T-helper 22 cell (primary cell): ENCODE measurements at regions not wholly inside any gene's neighbourhood (a gene's known extent, or its start where the extent isn't known, plus 50 kb on each side); places are given as distances from the start of the nearest gene placed in this dataset.

Experiments
- DNase-seq: peaks from one replicate; pipeline ENCODE4 v3.0.0-alpha.2; 2020; ENCODE audit warnings: low read depth

DNA sequence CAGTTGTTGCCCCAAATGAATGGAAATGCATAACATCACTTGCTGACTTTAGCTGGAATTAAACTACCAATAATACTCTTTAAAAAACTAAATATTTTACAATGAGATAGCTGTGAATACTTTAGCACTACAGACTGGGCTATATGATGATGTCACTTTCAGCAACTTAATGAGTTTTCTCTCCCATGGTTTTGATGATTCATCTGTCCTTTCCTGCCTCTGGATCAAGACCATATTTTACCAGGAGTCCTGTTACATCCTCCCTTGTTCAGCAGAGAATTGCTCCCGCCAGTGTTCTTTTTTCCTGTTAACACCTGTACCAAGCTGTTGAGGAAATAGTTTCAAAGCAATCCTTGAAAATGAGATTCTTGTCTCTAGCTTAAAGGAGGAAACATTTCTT lies 543.0 kb downstream of the SPRY1 start:
- DNase-seq: no peak

DNA sequence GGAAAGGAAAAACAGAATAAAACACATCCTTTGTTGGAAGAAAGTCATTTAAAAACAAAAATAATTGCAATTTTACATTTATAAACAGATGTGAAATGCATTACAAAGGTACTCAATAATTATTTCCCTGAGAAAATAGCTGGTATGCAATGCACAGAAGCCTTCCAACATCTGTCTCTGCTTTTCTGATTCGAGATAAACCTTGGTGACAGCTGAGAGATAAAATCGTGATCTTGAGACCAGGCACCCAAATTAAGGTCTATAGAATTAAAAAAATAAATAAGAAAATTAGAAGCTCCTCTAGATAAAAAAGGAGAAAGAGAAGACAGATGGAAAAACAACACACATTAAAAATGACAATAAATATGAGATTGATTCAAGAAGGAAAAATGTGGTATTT lies 544.0 kb downstream of the SPRY1 start:
- DNase-seq: no peak

DNA sequence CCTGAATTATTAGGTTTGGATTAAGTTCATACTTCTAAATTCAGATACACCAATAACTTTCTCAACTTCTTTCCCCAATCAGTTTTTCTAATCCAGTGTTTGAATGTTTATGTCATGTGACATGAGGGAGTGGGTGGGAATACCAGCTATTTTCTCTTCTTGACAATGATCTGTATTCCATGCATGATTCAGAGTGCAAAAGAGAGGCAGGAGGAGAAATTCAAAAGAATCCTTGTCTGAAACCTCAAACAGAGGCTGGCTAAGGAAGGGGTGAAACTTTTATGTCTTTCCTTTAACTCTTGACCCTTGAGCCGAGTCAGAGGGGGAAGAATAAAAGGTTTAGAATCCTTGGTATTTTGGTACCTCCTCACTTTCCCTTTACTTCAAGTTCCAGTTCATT lies 544.7 kb downstream of the SPRY1 start:
- no peak for DNase-seq

DNA sequence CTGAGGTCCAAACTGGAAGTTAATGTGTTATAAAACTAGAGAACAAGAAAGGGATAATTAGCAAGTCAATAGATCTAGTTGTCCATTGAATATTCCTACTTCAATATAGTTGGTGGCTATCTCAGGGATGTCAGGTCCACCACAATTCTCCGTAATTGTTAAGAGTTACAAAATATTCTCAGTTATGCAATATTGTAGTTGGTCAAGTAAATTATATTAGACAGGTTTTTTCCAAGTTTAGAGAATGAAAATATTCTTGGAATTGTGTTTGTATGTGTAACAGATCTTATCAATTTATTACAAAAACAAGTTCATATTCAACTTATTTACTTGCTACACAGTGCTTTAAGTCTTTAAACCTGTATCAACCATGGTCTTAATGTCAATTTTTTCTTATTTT lies 547.4 kb downstream of the SPRY1 start:
- no peak for DNase-seq

DNA sequence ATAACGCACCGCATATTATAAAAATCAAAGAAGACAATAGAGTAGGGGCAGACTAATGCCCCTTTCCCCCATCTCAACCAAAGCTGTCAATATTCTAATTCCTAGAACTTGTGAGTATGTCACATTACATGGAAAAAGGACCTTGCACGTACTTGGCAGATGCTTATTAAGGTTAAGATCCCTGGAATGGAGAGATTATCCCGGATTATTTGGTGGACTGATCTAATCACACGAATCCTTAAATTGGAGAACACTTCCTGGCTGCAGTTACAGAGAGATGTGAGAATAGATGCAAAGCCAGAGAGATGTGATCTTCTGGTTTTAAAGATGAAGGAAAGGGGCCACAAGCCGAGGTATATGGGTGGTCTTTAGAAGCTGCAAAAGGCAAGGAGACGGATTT lies 548.7 kb downstream of the SPRY1 start:
- no peak for DNase-seq

DNA sequence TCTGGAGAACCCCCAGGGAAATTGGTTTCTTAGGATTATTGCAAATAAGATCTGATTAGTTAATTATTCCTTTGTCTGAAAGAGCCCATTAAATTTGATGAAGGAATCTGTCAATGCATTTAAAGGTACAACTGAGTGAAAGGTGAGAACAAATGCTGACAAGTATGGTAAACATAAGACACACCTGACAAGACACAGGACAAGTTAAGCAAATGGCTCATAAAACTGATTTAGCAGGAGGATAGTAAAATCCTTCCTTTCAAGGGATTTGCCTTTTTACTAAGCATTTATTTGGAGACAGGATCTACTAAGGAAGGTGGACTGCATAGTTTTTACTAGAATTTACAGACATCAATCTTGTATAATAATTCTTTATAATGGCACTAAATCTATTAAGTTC lies 553.9 kb downstream of the SPRY1 start:
- DNase-seq: no peak

DNA sequence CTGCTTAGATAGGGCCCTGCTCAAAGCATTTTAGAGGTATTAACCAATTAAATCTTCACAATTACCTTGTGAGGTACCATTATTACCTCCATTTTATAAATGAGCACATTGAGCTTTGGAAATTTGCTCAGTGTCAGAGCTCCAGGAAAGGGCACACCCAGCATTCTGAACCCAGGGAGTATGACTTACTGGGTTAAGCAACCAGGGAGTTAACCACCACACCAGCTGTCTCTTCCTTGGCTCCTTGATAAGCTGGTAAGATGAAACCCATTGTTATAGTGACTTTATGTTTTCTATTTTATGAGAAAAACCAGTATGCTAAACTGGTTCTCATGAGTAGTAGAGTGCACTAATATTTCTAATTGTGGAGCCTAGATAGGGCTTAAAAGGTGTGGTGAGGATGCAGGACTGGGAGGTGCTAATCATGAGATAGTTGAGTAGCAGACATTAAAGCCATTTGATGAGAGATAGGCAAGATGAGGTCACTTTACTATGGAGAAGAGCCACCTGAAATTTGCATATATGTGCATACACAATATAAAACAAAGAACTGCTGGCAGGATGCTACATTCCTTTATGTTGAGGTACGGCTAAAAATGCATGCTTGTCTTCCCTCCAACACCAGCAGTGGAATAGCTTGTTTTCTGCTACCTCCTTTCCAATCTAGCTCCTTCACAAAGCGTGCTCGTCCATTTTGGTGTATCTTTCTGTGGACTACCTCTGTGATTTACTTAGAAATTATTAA lies 556.1 kb downstream of the SPRY1 start:
- DNase-seq: no peak

DNA sequence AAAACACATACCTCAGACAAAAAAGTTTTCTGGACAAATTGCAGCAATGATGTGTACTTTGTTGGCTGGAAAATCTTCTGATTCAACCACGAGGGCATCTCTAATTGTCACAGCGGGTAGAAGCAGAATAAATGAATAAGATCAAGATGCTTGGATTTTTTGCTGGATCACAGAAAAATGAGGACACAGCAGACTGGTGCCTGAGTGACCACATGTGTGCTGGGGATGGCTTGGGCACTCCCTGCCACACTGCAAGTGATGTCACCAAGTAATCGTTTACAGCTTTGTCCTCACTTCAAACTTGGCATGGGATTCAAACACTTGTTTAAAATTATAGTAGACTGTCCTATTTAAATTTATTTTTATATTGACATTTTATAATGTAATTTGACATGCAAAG lies 557.0 kb downstream of the SPRY1 start:
- DNase-seq: no peak

DNA sequence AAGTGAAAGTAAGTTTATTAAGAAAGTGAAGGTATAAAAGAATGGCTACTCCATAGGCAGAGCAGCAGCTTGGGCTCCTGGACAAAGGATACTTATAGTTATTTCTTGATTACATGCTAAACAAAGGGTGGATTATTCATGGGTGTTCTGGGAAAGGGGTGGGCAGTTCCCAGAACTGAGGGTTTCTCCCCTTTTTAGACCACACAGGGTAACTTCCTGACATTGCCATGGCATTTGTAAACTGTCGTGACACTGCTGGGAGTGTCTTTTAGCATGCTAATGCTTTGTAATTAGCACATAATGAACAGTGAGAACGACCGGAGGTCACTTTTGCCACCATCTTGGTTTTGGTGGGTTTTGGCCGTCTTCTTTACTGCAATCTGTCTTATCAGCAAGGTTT lies 557.6 kb downstream of the SPRY1 start:
- no peak for DNase-seq

DNA sequence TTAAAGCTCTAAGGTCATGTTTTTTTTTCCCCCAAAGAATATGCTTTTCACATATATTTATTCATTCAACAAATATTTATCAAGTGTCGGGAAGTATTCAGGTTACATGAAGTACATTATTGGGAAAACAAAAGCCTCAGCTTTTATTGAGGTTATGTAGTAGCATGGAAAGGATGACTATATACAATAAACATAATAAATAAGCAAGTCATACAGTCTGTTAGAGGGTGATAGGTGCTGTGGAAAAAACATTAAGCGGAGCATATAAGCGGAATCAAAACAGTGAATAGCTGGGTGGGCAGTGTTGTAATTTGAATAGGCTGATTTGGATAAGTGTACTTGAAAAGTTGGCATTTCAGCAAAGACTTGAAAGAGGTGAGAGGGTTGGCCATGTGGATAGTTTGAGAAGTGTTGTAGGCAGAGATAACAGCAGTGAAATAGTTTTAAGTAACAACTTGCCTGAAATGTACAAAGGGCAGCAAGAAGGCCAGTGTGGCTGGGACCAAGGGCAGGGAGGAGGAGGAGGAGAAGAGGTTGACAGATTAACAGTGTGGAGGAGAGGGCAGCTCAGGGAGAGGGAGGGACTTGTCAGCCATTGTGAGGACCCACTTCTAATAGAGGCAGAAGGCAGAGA lies 558.7 kb downstream of the SPRY1 start:
- DNase-seq: no peak

DNA sequence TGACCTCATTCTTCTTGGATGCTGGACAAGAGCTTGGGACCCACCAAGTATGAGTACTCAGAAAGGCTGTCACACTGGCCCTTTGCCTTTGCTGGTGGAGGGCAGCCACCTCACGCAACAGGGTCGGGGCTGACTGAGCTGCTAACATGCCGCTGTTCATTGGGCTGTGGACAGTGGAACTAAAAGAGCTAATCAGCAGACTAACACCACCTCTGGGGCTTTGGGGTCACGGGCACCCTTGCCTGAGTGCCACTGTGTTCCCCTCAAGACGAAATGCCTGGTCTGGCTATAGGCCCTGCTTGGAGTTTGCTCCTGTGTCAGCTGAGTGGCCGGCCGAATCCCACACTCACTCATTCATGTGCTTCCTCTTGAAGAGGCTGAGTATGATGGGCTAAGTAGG lies 559.6 kb downstream of the SPRY1 start:
- DNase-seq: no peak

DNA sequence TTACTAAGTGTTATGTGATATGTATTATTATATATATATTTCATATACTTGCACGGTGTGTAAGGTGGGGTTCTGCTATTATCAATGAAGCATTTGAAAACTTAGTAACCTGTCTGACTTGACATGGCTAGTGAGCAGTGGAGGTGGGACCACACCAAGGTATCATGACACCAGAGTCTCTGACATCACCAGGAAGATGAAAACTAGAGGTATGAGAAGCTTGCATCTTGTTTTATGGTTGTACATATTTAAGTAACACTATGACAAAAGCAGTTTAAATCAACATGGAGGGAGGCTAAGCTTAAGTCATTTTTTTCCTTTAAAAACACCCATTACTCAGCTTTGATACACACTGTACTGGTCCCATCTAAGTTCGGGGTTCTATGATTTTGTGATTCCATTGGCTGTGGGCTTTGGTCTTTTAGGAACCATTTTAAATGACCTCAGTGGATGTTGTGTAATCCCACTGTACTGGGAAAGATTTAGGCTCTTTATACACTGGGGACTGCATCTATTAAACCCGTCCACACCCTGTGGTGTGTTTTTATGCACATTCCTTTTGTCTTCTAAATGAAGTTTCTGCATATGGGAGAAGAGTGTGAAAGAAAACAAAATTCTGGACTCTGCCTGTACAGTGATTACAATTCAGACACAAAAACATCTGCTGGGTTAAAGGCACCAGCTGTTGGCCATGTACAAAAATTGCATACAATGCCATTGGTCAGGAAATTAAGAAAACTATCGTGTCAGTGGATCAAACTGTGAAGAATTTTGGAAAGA lies 570.6 kb downstream of the SPRY1 start:
- no peak for DNase-seq

DNA sequence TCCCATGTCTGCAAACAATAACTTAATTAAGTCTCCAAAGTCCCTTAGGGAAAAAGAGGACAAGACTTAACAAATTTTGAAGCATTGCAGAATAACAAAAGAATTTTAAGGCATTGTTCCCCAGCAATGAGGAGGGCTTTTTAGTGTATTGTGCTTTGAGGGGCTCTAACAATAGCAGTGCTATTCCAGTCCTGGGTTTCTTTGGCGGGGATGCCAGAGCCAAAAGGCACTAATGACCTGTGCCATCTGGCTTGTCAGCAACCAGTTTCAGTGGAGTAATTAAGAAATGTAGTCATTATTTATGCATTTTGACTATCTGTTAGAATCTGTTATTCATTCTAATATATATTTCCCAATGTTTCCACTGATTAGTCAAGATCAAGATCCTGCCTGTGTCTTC lies 575.4 kb downstream of the SPRY1 start:
- no peak for DNase-seq

DNA sequence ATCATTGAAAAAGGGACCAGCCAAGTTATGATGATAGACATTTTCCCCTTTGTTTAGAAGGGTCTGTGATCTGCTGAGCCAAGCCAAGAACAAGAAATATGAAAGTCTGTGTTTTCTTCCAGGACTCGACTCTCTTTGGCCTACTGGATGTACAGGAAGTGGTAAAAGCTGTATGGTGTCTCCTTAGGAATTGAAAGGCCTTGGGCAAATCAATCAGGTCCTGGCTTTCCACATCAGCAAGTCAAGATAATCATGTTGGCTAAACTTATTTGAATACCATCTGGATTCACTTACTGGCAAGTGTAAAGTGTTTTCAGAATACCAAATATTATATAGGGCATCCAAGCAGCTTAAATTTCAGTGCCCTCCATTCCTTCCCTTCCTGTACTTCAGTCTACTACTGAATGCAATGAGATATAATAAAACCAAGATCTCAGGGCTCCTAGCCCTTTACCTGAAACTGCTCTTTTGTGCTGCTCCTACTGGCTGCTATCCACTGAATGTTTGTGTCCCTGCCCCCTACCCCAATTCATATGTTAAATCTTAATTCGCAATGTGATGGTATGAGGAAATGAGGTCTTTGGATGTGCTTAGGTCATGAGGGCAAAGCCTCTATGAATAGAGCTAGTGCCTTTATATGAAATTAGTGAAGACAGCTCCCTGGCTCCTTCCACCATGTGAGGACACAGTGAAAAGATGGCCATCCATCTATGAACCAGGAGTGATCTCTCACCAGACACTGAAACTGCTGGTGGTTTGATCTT lies 578.0 kb downstream of the SPRY1 start:
- no peak for DNase-seq

DNA sequence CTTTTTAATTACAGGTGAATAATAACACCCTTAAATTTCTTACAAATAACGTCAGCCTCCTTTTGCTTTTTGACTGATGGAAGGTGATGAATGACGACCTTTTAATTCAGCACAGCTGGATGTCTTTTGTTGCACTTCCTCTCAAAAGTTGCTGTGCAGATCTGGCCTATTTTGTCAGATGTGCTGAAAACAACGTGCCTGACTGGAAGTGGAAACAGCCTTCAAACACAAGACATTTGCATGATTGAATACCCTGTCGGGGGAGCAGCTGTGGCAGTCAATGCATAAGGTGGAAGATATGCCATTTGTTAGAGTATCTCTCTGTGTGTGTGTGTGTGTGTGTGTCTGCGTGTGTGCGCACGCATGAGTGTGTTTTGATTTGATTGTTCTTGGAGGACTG lies 579.7 kb downstream of the SPRY1 start:
- DNase-seq: no peak

DNA sequence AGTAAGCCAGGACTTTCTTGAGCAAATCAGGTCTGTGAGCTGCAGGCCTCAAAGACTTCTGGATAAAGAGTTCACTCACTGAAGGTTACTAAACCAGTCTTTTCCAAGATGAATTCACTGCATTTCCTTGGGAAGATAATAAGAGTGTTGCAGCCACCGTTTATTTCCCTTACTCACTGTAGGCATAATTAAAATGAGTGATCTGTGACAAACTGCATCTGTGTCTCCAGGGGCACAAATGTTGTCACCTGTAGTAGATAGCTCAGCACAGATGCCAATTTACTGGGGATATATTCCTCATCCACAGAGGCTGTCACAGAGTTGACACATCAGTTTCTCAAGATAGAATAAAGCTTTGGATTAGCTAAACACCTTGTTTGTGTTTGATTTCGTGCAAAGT lies 580.2 kb downstream of the SPRY1 start:
- DNase-seq: no peak

DNA sequence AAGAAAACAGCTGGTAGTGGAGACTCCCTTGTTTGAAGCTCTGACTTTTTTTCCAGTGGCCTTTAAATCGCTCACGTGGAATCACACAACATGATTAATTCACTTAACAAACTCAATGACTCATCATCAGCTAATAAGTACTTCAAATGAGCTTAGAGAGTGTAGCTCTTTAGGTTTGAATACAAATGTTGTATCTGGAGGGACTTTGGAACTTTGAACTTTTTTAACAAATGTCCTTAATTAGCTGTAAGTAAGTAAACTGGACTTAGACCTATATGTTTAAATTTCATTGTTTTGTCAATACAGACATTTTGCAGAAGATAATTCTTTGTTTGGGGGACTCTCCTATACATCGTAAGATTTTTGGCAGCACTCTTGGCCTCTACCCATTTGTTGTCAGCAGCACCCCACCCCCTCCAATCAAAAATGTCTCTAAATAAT lies 581.1 kb downstream of the SPRY1 start:
- DNase-seq: no peak

DNA sequence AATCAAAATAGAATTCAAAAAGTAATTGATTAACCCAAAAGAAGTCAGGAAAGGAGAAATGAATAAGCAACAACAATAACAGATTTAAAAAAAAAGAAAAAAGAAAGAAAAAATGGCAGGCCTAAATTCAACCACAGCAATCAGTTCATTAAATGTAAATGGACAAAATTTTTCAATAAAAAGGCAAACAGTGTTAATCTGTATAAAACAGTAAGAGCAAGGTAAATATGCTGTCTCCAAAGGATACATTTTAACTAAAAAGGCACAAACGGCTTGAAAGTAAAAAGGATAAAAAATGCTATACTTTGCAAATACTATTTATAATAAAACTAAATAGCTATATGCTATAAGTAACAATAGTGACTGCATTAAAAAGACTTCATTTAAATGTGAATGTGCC lies 582.0 kb downstream of the SPRY1 start:
- no peak for DNase-seq

DNA sequence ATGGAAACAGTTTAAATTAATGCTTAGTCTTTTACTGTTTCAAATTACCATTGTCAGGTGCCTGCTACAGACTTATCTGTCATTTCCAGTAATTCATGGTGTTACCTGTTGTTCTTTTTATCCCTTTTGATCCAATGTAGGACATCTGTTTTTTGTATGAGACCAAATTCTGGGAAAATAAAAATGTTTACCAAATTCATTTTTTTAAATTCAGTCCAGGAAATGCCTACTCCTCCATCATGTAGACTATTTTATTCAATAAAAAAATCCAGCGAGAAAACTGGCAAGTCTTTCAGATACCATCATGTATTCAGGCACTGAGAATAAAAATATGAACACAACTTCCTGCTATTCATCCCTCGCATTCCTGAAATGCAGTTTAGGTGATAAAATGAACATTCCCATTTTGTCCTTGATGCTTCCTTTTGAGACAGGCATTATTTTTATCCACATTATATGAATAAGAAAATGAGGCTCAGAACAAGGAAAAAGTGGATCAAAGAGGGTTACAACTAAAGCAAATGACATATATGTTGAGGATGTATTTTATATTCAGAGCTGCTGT lies 584.2 kb downstream of the SPRY1 start:
- DNase-seq: no peak

DNA sequence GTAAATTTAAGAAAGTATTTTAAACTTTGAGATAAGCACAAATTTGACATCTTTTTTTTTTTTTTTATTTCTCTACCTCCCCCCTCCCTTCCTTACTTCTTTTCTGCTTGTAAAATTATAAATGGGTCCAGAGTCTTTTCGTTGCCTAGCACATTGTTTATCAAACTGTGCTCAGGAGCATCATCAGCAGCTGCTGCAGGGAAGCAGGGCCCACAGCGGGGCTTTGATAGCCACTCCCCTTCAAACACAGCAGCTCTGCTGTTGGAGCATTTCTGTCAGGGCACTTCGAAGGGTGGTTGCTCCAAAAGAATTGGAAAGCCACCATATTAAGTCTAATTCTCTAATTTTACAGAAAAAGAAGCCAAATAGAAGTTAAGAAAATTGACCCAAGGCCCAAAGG lies 588.3 kb downstream of the SPRY1 start:
- no peak for DNase-seq

DNA sequence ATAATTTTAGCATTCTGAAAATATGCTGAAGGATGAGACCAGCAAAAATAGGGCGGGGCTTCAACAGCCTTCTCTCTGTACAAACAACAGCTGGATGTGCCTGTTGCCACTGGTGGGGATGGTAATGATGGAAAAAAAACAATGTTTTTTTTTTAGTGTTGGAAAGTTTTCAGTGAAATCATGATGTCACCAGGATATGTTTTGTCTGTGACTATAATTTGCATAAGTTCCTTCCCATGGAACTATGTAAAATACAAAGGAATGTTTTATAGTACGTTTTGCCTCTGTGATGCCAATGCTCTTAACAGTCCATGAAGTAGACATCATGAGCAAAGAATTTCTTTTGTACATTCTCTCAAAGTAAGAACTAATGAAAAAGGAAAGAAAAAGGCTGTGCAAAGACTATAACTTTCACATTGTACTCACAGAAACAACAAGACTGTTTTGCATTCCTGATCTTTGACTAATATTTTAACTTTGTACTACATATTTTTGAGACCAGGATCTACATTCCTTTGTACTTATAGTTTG lies 589.7 kb downstream of the SPRY1 start:
- DNase-seq: no peak

DNA sequence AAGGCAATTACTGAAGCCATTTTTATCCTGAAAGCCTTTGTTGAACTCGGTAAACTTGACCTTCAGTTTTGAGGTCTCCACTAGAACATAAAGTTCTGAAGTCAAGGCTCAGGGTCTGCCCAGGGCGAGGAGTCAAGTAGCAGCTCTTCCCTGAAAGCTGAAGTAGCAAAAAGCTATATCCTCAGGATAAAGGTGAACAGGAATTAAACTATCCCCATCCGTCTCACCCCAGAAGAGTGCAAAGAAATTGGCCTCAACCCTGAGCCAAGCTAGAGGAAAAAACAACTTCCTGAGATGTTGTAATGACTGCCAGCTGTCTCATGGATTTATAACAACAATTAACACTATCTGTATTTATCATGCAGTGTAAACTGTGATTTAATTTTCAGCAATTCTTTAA lies 590.8 kb downstream of the SPRY1 start:
- DNase-seq: no peak
